PC-9 (cell line): ENCODE measurements at regions not wholly inside any gene's neighbourhood (a gene's known extent, or its start where the extent isn't known, plus 50 kb on each side); places are given as distances from the start of the nearest gene placed in this dataset.

Source experiments
- CTCF ChIP-seq: fragments of 200-600 bp; sonication (generic); conservative IDR thresholded peaks from 2 replicates; pipeline ENCODE4 v1.6.1; 2017; ENCODE audit warnings: mixed run types, antibody characterized with exemption, mild to moderate bottlenecking, moderate library complexity
- EZH2 ChIP-seq: fragments of 200-600 bp; sonication (generic); IDR thresholded peaks from 2 replicates; pipeline ENCODE4 v1.8.0; 2017; ENCODE audit warnings: antibody characterized with exemption, low read depth

DNA sequence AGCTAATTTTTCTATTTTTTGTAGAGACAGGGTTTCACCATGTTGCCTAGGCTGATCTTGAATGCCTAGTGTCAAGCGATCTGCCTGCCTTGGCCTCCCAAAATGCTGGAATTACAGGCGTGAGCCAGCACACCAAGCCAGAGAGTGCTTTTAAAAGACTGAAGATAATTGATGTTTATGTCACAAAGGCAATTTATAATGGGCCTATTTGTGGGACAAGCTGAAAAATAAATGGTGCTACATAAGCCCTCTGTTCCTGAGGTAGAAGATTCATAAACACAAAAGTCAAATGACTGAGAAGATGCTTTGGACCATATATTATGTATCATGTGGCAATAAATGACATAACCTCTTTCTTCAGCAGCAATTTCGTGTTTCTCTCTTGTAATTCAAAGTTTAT is 329.6 kb downstream of the GABRB2 start:
- TF ChIP-seq CTCF (no peak), EZH2 (no peak)
